HG02623 (cell line): ENCODE measurements at regions not wholly inside any gene's neighbourhood (a gene's known extent, or its start where the extent isn't known, plus 50 kb on each side); places are given as distances from the start of the nearest gene placed in this dataset.

Experiments used
- ATAC-seq: cut with Tn5 transposase; IDR thresholded peaks from one replicate; pipeline ENCODE4 v1.9.1; 2021; ENCODE audit warnings: moderate library complexity; ENCODE audit not compliant: unreplicated experiment

- ATAC-seq, result no peak
Measured at GRCh38 chr3:117572786-117573185, 863.2 kb downstream of the TUSC7 start.

DNA sequence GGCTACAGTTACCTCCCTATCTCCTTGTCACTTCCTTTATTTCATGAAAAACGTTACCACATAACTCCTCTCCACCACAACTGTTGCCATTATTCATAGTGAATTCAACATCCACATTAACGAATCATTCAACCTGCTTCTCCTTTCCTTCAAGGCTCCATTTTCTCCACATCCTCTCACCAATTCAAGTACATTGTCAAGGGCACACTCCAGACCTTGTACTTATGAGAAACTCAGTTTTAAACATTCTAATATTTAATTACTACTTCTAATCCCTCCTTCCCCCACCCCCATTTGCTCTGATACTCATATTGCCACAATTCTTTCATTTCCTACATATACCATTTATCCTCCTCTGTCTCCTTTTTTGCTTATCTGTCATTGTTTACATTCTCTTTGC lies 871.2 kb downstream of the TUSC7 start:
- no peak for ATAC-seq

DNA sequence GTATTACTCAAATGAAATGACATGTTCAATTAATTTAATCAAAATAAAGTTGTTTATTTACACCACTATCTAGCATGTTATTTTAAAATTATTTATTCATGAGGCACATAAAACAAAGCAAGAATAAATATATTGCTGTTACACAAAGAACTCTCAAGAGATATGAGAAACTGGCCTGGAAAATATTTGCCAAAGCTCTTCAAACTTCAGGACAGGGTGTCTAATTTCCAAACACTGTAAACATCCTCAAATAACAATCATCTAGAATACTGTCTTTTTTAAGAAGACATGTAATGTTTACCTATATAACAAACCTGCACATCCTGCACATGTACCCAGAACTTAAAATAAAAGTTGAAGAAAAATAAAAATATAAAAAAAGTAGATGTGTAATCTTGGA lies 876.6 kb downstream of the TUSC7 start:
- ATAC-seq, result no peak

DNA sequence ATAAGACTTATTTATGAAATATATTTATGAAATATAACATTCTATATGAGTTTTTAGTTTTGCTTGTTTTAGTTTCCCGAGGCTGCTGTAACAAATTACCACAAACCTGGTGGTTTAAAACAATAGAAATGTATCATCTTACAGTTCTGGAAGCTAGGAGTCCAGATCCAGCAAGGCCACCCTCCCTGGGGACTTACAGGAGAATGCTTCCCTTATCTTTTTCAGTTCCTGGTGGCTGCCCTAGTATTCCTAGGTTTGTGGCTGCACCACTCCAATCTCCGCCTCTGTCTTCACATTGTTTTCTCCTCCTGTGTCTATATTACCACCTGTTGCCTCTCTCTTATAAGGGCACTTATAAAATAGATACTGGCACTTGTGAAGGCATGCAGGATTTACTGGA lies 877.8 kb downstream of the TUSC7 start:
- ATAC-seq, result no peak

DNA sequence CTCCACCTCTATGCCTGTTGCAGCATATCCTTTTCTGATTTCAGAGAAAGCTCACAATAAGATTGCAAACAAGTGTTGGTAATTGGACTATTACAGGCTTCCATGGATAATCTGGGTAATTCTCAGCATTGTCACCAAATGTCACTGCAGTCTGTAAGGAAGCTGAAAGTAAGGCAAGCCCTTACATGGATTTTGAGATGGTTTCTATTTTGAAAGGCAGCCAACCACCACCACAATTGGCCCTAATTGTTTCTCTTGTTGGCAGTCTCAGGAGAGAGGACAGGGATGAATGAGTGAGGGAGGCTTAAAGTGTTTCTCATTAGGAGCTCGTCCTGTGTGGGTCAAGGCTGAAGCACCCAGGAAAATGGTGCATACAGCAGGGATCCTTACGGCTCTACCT lies 879.9 kb downstream of the TUSC7 start:
- no peak for ATAC-seq

DNA sequence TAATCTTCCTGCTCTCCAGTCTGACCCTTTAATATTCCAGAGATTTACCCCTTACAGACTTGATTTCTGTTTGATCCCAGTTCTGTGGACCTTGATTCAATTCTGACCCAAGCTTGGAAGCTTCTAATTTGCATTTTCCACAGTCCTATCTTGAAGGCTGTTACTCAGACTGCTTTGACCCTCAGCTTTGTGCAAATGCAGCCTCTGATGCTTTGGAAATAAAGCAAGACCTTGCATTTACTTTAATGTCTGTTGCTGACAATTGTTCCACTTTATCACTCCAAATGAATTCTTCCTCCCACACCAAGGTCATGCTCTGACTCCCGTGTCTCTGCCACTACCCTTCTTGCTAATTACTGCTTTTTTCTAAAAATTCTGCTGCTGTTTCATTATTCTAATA lies 886.0 kb downstream of the TUSC7 start:
- no peak for ATAC-seq

DNA sequence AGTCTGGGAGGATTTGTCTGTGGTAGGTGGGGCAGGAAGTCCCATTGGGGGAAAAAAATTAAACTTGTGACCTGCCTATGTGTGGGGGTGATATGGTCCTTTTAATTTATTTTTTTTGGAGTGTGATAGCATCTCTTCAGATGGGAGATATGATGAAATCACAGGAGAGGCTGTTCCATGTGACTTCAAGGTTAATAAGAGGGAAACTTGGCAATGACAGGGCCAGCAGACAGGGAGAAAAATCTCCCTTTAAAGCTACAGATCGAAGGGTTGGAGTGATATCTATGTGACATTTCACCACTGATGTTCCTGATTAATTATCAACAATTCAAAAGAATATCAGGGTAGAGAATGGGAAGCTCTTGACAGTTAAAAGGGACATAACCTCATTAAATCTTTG lies 886.9 kb downstream of the TUSC7 start:
- ATAC-seq, result no peak

GRCh38 chr3:117597865-117598264 lies 888.3 kb downstream of the TUSC7 start:
- no peak for ATAC-seq

- ATAC-seq, result peak; percentile 52
Measured at GRCh38 chr3:117600112-117600511, 890.5 kb downstream of the TUSC7 start.

- ATAC-seq, result no peak
Measured at GRCh38 chr3:117600666-117601065, 891.1 kb downstream of the TUSC7 start.

- no peak for ATAC-seq
Measured at GRCh38 chr3:117602058-117602644, 892.6 kb downstream of the TUSC7 start.

- peak; percentile 62 for ATAC-seq
Measured at GRCh38 chr3:117603097-117603496, 893.5 kb downstream of the TUSC7 start.

- no peak for ATAC-seq
Measured at GRCh38 chr3:117606866-117607265, 897.3 kb downstream of the TUSC7 start.

DNA sequence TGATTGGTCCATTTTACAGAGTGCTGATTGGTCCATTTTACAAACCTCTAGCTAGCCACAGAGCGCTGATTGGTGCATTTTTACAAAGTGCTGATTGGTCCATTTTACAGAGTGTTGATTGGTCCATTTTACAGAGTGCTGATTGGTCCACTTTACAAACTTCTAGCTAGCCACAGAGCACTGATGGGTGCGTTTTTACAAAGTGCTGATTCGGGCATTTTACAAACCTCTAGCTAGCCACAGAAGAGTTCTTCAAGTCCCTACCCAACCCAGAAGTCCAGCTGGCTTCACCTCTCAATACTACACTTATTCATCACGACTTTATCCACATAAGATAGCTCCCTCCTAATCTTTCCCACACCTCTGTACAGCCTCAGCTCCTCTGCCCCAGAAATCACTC lies 899.8 kb downstream of the TUSC7 start:
- no peak for ATAC-seq

GRCh38 chr3:117610156-117610555 lies 900.6 kb downstream of the TUSC7 start:
- no peak for ATAC-seq

DNA sequence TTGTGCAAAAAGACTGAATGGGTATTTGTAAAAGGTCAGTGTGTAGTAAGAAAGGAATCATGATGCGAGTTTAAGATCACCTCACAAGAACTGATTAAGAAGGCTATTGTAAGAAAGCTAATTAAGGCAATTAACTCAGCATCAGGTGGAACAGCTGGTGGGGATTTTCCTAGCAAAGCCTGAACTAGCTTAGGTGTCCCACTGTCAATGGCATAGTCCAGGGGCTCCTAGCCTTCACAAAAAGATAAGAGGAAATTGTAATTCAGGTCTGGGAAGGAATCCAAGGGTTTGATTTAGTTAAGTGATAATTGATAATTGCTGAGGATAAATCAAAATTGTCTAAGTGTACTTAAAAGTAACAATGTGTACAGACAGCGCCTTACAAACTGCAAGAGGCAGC lies 901.6 kb downstream of the TUSC7 start:
- no peak for ATAC-seq

DNA sequence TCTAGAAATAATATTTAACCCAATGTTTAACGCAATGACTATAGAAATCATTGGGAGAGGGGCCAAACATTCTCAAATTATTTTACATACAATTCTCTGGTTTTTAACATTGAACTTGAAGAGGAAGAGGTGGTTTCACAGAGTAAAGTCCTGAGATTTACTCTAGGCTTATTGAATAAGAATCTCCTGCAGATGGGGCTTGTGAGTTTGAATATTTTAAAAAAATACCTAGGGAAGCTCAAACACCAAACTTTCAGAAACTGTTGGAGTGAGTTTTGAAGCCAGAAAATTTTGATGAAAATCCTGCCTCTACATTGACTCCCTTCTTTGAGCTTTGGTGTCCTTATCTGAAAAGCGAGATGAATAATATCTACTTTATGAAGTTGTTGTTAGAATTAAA lies 906.6 kb downstream of the TUSC7 start:
- no peak for ATAC-seq

DNA sequence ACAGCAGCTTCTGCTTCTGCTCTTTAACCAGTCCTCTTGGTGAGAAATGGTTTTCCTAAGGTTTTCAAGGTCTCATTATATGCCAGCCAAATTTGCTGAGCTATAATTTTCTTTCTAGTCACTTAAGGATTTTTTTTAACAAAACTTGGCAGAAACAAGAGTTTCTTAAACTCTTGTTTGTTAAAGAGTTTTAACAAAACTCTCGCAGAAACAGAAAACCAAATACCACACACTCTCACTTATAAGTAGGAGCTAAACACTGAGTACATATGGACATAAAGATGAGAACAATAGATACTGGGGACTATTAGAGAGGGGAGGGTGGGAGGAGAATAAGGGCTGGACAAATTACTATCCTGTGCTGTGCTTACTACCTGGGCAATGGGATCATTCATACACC lies 908.3 kb downstream of the TUSC7 start:
- no peak for ATAC-seq

DNA sequence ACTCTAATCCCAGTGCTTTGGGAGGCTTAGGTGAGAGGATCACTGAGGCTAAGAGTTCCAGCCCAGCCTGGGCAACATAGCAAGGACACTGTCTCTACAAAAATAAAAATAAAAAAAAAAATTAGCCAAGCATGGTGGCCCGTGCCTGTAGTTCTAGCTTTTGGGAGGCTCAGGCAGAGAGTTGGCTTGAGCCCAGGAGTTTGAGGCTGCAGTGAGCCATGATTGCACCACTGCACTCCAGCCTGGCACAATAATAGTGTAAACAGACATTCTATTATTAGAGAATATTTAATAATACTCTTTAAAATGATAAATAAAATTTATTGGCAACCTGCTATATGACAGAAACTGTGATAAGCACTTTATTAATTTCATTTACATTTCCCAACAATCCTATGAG lies 908.9 kb downstream of the TUSC7 start:
- ATAC-seq, result no peak

- no peak for ATAC-seq
Measured at GRCh38 chr3:117619805-117620204, 910.2 kb downstream of the TUSC7 start.

DNA sequence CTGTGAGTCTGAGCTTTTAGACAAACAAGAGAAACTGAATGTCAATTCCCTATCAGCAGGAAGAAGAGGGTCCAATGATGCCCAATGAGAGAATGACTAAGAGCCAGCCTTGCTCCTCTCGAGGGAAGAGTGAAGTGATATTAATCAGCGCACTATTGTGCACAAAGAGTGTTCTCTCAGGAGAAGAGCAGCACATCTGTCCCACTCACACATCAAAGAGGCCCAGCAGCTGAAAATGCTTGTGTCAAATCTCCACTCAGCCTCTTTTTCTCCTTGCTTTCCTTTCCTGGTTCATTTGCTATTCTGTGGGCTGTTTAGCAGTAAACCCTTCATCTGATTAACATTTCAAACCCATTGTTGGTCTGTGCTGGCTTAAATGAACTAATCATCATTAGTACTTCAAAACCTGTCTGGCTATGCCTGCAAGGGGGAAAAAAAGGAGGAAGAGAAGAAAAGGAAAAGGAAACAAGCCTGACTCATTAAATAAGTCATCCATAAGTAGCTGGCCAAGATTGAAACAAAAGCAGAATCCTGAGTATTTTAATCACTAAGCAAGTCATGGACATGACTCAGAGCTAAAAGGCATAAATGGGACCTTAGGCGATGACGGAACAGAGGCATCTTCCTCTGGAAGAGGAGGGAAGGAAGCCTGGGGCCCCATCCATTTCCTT lies 912.7 kb downstream of the TUSC7 start:
- no peak for ATAC-seq

GRCh38 chr3:117624424-117624823 lies 914.8 kb downstream of the TUSC7 start:
- ATAC-seq, result no peak

GRCh38 chr3:117625174-117625573 lies 915.6 kb downstream of the TUSC7 start:
- no peak for ATAC-seq
